GM18861 (cell line): ENCODE measurements at regions not wholly inside any gene's neighbourhood (a gene's known extent, or its start where the extent isn't known, plus 50 kb on each side); places are given as distances from the start of the nearest gene placed in this dataset.

Source experiments
- ATAC-seq: cut with Tn5 transposase; IDR thresholded peaks from one replicate; pipeline ENCODE4 v1.9.1; 2021; ENCODE audit not compliant: unreplicated experiment

DNA sequence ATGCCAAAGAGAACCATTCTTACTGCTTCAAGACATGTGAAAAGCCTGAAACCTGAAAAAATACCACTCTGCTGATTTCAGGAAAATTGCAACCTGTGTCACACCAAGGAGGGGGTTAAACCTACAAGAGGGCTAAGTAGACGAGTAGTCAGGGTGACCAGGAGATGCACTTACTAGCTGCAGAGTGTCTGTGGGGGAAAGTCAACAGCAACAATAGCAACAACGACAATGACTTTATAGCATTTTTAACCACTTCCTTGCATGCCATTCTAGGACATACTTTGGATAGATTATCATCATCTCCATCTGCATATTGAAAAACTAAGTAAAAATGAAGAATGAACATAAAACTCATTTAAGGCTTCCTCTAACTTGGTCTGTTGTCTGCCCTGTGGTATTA, 902.7 kb downstream of the BCL11B start:
- ATAC-seq, result no peak

DNA sequence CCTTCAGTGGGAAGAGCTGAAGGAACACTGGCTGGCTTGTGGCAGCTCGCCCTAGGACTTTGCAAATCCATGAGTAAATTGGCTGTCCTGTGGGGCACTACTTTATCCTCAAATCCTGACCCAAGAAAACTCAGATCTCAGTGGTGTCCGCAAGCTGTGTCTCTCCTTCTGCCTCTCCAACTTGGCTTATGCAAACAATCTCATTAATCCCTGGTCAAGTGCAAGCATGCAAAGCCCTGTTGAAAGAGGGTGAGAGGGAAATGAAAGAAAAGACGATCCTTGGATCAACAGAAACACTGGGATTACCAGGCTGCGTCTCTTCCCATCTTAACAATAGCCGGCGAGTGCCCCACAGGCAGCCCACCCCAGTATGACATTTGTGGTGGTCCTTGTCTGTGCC, 901.6 kb downstream of the BCL11B start:
- ATAC-seq, result no peak

DNA sequence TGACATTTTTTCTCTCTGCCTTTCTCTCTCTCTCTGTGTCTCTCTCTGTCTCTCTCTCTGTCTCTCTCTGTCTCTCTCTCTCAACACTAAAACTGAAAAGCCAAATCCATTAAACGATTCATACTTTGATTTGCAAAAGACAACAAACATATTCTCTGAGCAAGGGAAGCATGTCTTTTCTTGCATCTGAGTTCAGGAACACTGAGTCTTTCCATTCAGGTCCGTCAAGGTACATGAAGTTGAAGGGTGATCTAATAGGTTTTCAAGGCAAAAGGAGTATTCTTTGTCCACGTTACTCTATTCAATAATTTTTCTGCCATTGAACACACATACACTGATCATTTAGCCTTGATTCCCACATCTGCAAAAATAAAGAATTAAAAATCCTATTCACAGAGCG, 900.9 kb downstream of the BCL11B start:
- no peak for ATAC-seq

DNA sequence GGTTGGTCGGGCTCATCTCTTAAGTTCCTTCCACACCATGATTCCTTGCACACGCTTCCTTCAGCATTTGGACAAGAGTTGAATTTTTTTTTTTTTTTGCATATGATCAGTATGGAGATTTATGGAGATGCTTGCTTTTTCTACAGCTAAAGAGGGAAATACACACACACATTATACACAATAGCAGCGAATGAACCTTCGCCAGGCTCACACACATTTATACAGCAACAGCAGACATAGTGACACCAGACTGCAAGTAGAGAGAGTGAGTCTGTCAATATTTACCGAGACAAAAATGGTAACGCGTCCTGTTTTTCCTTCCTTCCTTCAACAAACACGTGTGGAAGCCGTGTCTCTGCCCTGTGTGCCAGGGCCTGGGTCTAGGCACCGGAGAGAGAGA, 897.9 kb downstream of the BCL11B start:
- no peak for ATAC-seq

DNA sequence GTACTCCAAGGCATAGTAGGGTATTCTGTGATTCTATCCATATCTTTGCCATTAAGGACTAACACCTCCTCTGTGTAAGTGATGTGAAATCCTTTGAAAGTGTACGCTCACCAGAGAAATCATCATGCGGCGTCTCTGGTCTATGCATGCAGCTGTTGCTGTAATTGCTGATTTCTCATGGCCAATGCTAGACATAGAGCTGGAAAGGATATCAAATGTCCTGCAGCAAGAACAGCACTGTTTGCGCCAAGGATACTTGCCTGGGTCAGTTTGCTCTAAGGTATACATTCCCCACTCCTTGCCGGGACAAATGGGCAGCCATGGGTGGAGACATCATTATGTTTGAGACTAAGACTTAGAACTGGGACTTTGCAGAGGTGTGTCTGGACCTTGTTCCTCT, 896.4 kb downstream of the BCL11B start:
- no peak for ATAC-seq

DNA sequence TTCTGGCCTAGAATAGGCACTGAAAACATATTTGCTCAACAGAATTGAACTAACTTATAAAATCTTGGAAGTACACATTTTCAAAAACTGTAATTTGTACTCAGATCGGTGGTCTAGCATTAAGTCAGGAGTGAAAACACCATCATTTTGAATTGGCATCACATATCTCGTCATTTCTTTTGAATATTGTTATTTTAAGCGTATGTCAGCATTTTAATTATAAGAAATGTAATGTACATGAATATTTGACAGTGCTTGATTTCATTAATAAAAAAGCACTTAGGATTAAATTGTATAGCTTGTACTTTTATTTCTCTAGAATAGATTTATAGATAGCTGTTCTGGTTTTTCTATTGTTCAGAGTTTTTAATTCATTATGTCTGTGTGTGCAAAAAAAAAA, 892.2 kb downstream of the BCL11B start:
- ATAC-seq, result no peak

DNA sequence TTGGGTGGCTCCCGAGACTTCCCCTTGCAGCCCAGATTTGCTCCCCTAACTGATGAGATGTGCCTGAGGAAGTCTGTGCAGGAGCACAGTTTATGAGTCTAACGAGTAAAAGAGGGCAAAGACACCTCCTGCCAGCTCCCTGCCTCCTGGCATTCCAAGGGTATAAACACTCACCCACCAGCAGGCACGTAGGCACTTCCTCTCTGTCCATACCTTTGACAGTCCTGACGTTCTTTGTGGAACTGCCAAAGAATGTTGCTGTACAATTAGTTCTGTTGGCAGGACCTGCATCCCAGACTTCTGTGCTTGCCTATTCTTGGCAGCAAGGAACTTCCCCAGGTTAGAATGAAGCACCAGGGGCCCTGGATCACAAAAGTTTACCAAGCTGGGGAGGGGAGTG, 889.3 kb downstream of the BCL11B start:
- ATAC-seq, result no peak

DNA sequence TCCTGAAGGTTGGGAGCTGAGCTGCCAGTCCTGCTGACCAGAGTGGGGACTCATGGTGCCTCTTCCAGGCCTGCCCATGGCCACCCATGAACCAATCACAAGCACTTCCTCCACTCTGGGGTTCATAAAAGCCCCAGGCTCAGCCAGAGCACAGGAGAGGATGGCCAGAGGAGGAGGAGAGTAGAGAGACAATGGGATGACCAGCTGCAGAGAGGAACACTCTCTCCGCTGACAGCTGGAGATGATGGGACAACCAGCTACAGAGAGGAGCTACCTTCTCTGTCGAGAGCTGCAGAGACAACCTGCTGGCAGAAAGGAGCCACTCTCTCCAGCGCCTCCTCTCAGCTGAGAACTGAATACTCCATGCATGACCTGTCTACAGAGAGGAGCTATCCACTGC, 886.1 kb downstream of the BCL11B start:
- ATAC-seq, result no peak

DNA sequence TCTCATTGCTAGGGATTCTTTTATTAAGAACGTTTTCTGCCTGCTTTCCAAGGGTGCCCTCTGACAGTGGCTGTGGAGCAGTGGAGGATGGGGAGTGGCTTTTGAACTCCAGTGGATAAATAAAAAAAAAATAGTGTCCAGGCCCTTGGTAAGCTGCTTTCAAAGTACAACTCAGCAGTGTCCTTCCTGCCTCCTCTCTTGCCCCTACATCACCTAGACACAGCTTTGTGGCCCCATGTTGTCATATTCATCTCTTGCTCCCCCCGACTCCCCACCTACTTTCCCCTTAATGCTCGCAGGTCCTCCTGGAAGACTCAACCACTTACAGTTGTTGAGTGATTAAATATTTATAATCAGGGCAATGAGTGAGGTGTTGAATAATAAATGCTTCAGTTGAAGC, 880.9 kb downstream of the BCL11B start:
- no peak for ATAC-seq

DNA sequence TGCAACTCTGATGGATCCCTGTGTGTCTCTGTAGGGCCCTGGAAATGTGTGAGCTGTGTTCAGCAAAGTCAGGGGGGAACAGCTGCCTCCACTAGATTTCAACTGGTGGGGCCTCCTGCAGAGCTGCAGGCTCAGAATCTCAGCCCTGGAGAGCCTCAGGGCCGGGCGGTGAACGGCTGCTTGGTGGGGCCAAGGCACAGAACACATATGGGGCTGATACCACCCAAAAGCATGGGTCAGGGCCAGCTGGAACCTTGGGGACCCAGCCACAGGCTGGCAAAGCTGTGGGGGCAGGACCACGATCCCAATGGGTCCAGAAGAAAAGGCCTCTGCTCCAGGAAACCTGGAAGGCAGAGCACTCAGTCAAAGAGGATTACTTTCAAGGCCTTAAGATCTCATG, 878.5 kb downstream of the BCL11B start:
- no peak for ATAC-seq

DNA sequence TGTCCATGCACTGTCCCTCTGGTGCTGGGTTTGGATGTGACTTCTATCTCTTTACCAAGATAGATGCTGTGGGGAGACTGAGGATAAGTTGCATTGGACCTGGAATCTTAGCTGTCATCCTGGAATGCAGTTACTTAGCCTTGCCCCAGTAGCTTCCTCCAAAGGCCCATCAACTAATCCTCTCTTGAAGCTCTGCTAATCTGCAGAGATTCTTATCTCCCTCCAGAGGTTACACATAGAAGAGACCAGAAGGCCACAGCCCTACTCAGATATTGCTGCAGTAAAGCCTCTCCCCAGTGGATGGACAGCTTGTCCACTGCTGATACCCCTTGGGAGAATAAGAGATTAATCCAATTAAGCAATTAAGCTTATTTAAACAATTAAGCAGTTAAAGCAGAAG, 867.2 kb downstream of the BCL11B start:
- ATAC-seq, result no peak

DNA sequence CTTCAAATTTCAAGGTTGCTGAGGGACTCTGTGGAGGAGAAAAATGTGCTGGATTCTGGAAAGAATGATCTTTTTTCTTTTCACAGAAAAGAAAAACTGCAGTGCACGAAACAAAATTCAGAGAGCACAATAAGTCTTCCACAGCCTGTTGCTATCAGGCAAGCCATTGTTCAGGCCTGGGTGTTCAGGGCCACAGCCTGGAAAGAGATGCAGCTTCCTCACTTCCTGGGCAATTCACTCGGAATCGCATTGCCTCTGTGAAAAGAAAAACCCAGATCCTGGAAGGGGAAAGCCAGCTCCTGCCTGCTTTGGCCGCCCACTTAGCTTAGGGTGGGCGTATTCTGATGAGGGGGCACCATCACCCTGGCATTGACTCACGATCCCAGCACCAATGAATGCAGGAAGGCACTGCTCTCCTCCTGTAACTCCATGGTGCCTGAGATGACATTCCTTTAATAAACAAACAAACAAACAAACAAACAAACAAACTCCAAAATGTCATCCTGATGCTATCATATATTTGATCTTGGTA, 863.9 kb downstream of the BCL11B start:
- no peak for ATAC-seq

DNA sequence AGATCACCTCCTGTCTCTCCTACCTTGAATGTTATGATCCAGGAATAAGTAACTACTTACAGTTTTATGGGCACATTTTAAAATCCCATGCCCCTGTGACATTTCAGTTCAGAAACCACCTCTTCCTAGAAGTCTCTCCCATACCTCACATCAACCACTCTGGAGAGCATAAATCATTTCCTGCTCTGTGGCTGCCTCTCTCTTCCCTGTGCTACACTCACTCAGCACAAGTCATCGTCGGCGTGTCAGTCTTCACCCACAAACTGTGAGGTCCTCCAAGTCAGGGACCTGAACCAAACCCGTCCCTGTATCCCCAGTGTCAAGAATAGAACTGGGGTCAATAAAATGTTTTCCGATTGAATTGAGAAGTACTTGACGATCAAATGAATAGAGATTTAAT, 863.3 kb downstream of the BCL11B start:
- ATAC-seq, result no peak

DNA sequence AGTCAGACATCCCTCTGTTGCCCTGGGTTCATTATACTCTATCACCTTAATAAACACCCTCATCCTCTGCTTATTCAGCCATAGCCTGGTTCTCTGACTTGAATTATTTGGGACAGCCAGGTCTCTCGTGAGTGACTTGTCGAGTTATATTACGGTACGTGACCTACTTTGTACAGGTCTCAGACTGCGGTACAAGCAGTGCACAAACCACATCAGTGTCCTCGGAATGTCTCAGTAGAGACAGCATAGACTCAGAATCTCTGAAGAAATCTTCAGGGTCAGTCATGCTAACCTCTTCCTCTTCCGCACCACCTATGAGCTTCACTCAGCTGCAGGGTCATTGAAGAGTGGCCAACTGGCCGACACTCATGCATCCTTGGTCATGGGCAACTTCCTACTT, 860.8 kb downstream of the BCL11B start:
- ATAC-seq, result no peak

DNA sequence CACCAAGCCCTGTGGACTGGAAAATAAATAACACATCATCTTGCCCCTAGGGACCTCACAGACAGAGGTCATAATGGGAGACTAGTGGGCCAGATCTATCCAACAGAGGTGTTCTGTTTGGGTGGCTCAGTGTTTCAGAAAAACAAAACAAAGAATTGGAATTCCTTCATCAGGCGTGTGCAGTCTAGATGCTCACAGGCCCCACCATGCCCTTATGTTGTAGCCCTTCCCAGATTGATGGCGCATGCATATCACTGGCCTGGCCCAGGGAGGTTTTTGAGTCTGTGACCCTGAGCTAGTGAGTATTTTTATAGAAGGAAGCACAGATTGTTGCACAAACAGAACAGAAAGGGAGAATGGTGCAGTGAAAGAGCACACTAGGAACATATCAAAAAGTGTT, 859.6 kb downstream of the BCL11B start:
- ATAC-seq, result no peak

DNA sequence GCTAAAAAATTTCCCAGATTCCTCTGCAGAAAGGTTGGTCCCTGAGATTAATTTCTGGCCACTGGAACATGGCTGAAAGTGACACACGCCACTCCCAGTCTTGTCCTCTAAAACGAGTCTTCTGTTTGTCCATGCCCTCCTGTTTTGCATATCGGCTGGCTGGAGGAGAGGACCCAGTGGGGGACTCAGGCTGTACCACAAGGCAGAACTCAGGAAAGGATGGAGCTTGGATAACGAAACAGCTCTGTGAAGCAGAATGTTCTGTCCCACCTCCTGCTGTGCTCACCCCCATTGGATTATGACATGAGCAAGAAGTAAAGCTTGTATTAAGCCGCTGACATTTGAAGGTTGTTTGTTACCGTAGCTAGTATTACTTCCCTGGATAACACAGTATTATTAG, 856.2 kb downstream of the BCL11B start:
- ATAC-seq, result no peak

DNA sequence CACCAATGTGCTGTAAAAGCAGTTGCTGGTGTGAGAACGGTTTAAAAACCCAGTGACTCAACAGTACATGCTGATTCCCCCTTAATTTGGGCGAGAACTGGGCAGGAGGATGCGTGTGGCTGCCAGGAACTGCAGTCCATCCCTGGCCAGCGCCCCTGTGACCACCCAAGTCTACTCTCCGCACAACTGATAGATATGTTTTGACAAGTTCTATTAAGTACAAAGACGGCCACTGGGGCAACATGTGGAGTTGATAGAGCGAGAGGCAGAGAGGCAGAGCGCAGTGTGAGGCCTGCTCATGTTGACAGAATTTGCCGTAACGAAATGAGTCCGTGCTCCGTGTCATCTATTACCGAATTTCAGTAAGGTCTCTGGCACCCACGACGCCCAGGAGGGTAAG, 855.0 kb downstream of the BCL11B start:
- no peak for ATAC-seq

DNA sequence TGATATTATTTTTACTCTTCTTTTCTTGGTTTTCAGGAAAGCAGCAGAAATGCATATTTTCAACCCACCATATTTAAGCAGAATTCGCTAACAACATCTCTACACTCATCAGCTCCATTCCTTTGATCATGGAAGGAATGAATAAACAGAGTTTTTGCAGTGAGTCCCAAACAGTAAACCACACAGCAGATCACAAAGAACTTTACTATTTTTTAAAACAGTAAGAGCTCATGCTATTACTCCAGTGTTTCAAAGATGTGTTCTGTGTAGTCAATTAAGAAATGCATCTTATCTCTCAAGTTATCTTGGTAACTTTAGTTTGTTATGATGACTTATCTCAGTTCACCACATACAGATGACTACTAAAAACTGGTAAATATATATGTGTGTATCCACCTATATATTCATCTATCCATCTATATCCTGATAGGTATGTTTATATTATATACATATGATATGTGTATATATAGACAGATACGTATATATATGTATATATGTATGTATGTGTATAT, 843.5 kb downstream of the BCL11B start:
- ATAC-seq, result no peak

DNA sequence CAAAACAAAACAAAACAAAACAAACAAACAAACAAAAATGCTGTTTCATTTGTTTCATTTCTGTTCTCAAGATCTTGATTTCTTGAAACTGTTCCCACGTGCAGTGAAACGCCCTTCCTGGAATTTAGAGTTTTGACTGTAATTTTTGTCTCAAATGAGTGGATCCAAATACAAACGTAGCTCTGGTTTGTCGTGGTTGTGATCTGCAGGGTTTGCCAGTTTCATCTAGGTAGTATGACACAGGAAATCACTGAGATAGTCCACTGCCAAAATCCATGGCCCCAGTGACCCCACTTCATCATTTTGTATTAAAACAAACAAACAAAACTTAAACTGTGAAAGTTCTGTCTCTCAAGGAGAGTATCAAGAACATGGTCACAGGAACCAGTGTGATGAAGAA, 838.6 kb downstream of the BCL11B start:
- no peak for ATAC-seq

DNA sequence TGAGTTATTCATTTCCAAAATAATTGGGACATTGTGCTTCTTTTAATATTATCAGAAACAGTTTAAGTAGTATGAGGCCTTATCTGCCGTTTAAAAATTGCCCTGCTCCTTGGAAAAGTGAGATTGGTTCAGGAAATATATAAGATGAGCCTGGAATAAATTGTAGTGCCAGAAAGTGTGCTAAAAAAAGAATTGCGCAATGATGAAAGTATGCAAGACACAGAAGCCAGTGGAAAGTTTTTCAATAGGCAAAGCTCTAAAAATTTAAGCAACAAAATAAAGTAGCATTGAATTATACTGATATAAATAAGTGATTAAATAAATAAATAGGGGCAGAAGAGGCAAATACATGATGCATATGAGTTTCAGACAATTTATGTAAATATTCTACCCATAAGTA, 834.9 kb downstream of the BCL11B start:
- ATAC-seq, result no peak

DNA sequence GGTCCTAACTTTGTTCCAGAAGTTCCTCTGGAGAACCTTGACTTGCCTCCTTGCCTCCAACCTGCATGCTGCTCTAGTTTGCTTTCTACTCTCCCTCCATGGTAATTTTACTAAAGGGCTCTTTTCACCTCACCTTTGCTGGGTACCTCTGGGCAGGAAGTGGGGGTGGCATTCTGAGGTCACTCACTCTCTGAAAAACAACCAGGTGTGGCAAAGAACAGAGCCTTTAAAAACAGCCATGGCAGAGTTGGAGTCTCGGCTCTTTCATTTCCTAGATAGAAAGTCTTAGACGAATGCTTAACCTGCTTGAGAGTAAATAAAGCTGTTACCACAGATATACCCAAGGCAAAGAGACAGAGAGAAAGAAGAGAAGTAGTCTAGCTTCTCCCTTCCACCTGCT, 827.9 kb downstream of the BCL11B start:
- ATAC-seq, result no peak

DNA sequence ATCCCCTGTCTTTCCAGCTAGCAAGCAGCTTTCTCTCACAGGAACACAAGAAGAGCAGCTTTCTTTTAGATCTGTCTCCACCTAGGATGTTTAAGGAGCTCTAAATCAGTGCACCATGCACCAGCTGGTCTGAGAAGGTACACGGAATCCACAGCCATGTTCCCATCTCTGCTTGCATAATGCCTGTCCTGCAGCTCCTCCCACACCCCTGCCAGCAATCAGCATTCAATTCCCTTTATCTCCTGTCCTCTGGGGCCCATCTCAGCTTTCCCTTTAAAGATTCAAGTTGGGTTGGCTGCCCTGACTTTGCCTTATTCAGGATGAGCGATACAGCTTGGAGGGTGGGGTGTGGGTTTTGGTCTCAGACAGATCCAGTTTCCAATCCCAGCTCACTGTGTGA, 826.3 kb downstream of the BCL11B start:
- no peak for ATAC-seq

DNA sequence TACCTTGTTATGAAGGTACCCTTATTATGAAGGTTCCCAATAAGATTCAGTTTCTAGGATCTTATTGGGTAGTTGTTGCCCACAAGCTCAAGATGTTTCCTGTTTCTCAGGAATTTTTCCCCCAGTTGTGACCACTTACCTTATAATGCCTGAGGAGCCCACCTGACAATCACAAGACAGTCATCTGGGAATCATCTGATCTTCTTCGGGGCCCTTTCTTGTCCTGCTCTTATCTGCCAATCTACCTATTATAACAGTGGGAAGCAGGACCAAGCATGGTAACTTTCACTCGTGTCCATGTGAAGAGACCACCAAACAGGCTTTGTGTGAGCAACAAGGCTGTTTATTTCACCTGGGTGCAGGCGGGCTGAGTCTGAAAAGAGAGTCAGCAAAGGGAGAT, 825.5 kb downstream of the BCL11B start:
- ATAC-seq, result no peak

DNA sequence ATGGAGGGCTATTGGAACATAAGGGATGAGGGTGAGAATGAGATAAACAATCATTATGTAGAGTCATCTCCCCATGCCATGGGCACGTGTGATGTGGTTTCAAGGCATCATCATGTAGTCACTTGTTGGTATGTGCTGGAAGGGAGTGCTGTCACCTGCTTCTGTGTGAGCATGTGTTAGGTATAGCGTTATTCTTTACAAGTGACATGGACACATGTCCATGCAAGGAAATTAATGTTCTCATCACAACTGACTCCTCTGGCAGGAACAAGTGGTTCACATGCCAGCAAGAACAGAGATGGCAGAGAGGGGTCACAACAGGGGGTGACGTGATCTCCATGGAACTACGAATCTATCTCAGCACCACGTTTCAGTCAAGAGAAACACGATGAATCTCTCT, 815.8 kb downstream of the BCL11B start:
- ATAC-seq, result no peak
